GM23338 (cell line): ENCODE measurements at regions not wholly inside any gene's neighbourhood (a gene's known extent, or its start where the extent isn't known, plus 50 kb on each side); places are given as distances from the start of the nearest gene placed in this dataset.

Experiments used
- ATAC-seq: fragments of 200-7000 bp; cut with Tn5 transposase; 3 replicates; pipeline ENCODE4 v1.9.1; 2020
- DNase-seq: peaks from one replicate; pipeline ENCODE4 v3.0.0-alpha.2; 2015; ENCODE audit warnings: low spot score
- H2AFZ ChIP-seq: fragments of 200-600 bp; sonication (generic); 2 replicates; pipeline ENCODE4 v1.8.0; 2016; ENCODE audit warnings: antibody characterized with exemption, mild to moderate bottlenecking, moderate library complexity
- H3F3A ChIP-seq: fragments of 200-600 bp; sonication (generic); replicated peaks from 2 replicates; pipeline ENCODE4 v1.8.0; 2017; ENCODE audit warnings: antibody characterized with exemption, mixed run types, low read depth
- H3K27ac ChIP-seq: fragments of 200-600 bp; sonication (generic); 2 replicates; pipeline ENCODE4 v1.6.1; 2016; ENCODE audit warnings: low read depth
- H3K27me3 ChIP-seq: fragments of 200-600 bp; sonication (generic); 2 replicates; pipeline ENCODE4 v1.8.0; 2016; ENCODE audit warnings: mild to moderate bottlenecking, mixed run types, moderate library complexity; ENCODE audit not compliant: insufficient read depth
- H3K36me3 ChIP-seq: fragments of 200-600 bp; sonication (generic); 2 replicates; pipeline ENCODE4 v1.8.0; 2016; ENCODE audit warnings: mild to moderate bottlenecking; ENCODE audit not compliant: insufficient read depth
- H3K4me1 ChIP-seq: fragments of 200-600 bp; sonication (generic); 2 replicates; pipeline ENCODE4 v1.8.0; 2016; ENCODE audit warnings: mild to moderate bottlenecking, moderate library complexity; ENCODE audit not compliant: insufficient read depth
- H3K4me2 ChIP-seq: fragments of 200-600 bp; sonication (generic); 2 replicates; pipeline ENCODE4 v1.7.1; 2017; ENCODE audit warnings: mixed run types
- H3K4me3 ChIP-seq: fragments of 200-600 bp; sonication (generic); 2 replicates; pipeline ENCODE4 v1.6.1; 2016; ENCODE audit warnings: mixed run types
- H3K79me2 ChIP-seq: fragments of 200-600 bp; sonication (generic); replicated peaks from 2 replicates; pipeline ENCODE4 v1.8.0; 2017; ENCODE audit warnings: mild to moderate bottlenecking; ENCODE audit not compliant: insufficient read depth
- H3K9me2 ChIP-seq: fragments of 200-600 bp; sonication (generic); 2 replicates; pipeline ENCODE4 v1.8.0; 2017; ENCODE audit not compliant: insufficient read depth
- H4K20me1 ChIP-seq: fragments of 200-600 bp; sonication (generic); replicated peaks from 2 replicates; pipeline ENCODE4 v1.8.0; 2017; ENCODE audit warnings: mild to moderate bottlenecking; ENCODE audit not compliant: insufficient read depth
- H3K27ac Mint-ChIP-seq: 2 replicates; pipeline ENCODE4 v1.8.0; 2020; ENCODE audit warnings: inconsistent platforms, mild to moderate bottlenecking, moderate library complexity, mixed read lengths
- H3K27me3 Mint-ChIP-seq: 3 replicates; pipeline ENCODE4 v1.8.0; 2022; ENCODE audit warnings: low read depth, mild to moderate bottlenecking, moderate library complexity, mixed read lengths, inconsistent platforms; ENCODE audit not compliant: insufficient read depth, poor library complexity
- H3K36me3 Mint-ChIP-seq: 3 replicates; pipeline ENCODE4 v1.8.0; 2021; ENCODE audit warnings: low read depth, mild to moderate bottlenecking, inconsistent platforms, moderate library complexity, mixed read lengths
- H3K4me1 Mint-ChIP-seq: 3 replicates; pipeline ENCODE4 v1.8.0; 2020; ENCODE audit warnings: mild to moderate bottlenecking, inconsistent platforms, mixed read lengths
- H3K4me3 Mint-ChIP-seq: 3 replicates; pipeline ENCODE4 v1.8.0; 2021; ENCODE audit warnings: moderate library complexity, mild to moderate bottlenecking, inconsistent platforms, mixed read lengths
- H3K9me3 Mint-ChIP-seq: 3 replicates; pipeline ENCODE4 v1.8.0; 2020; ENCODE audit warnings: moderate library complexity, mild to moderate bottlenecking, inconsistent platforms, mixed read lengths
- CREB1 ChIP-seq: fragments of 250-450 bp; sonication (Bioruptor Pico); IDR thresholded peaks from 2 replicates; pipeline ENCODE4 v1.5.0; 2020; ENCODE audit warnings: low read depth, mild to moderate bottlenecking, moderate library complexity
- EZH2 ChIP-seq: fragments of 200-600 bp; sonication (generic); IDR thresholded peaks from one replicate; pipeline ENCODE4 v1.8.0; 2017; ENCODE audit warnings: antibody characterized with exemption, mild to moderate bottlenecking, low read depth; ENCODE audit not compliant: unreplicated experiment
- JUNB ChIP-seq: IDR thresholded peaks from one replicate; pipeline ENCODE4 v1.6.1; 2016; ENCODE audit warnings: antibody characterized with exemption; ENCODE audit not compliant: unreplicated experiment
- NANOG ChIP-seq: IDR thresholded peaks from 2 replicates; pipeline ENCODE4 v1.6.1; 2016; ENCODE audit warnings: antibody characterized with exemption, borderline replicate concordance
- POLR2AphosphoS5 ChIP-seq: IDR thresholded peaks from 2 replicates; pipeline ENCODE4 v1.6.1; 2016; ENCODE audit warnings: antibody characterized with exemption, low read depth
- STAT1 ChIP-seq: IDR thresholded peaks from one replicate; pipeline ENCODE4 v1.6.1; 2016; ENCODE audit warnings: antibody characterized with exemption; ENCODE audit not compliant: unreplicated experiment
- ZNF462 ChIP-seq: fragments of 250-450 bp; sonication (Bioruptor Pico); IDR thresholded peaks from 2 replicates; pipeline ENCODE4 v1.5.0; 2020; ENCODE audit warnings: mild to moderate bottlenecking, moderate library complexity

GRCh38 chr3:187929112-187929816, 184.0 kb upstream of the BCL6 start (continued):
- TF ChIP-seq ZNF462 (CRISPR knock-in tag) (no peak), JUNB (no peak), CREB1 (CRISPR knock-in tag) (no peak)

GRCh38 chr3:187930021-187930420, 184.8 kb upstream of the BCL6 start:
- Histone ChIP-seq H4K20me1 (no peaks in the 10 kb centered on the region), H3K79me2 (no peaks in the 10 kb centered on the region), H3K27me3 (no peaks in the 10 kb centered on the region), H3K36me3 (peaks cover under 1% of the 10 kb centered on the region; the same call in 1 of the 2 replicates), H2AFZ (no peak overlapping the region), H3K4me1 (no peaks in the 10 kb centered on the region), H3K4me3 (no peak overlapping the region), H3F3A (no peaks in the 10 kb centered on the region), H3K9me2 (peaks cover 3% of the 10 kb centered on the region), H3K27ac (no peak overlapping the region), H3K4me2 (no peak overlapping the region)
- Mint-ChIP-seq H3K4me3 (no peak overlapping the region), H3K27me3 (no peaks in the 10 kb centered on the region), H3K4me1 (no peaks in the 10 kb centered on the region), H3K27ac (no peak overlapping the region), H3K9me3 (peaks cover 7% of the 10 kb centered on the region), H3K36me3 (peaks cover 8% of the 10 kb centered on the region; the same call in 1 of the 3 replicates)
- no peak for DNase-seq
- ATAC-seq = no peak
- TF ChIP-seq NANOG = no peak
- no peak for TF ChIP-seq ZNF462 (CRISPR knock-in tag)
- TF ChIP-seq JUNB = no peak
- no peak for TF ChIP-seq EZH2
- TF ChIP-seq STAT1 = no peak
- no peak for TF ChIP-seq POLR2AphosphoS5
